GM18508 (cell line): ENCODE measurements at regions not wholly inside any gene's neighbourhood (a gene's known extent, or its start where the extent isn't known, plus 50 kb on each side); places are given as distances from the start of the nearest gene placed in this dataset.
"Not testable (repeated sequence)": the region's sequence is repeated elsewhere in the genome, so short reads cannot be mapped to it uniquely, and the experiment has no call there.

ENCODE experiments used
- ATAC-seq: cut with Tn5 transposase; IDR thresholded peaks from one replicate; pipeline ENCODE4 v1.9.1; 2021; ENCODE audit warnings: moderate number of reproducible peaks; ENCODE audit not compliant: insufficient read depth, unreplicated experiment

GRCh38 chr2:42980764-42981416 is 188.5 kb upstream of the HAAO start:
- ATAC-seq: no peak

- no peak for ATAC-seq
Measured at GRCh38 chr2:42979870-42980763, 187.7 kb upstream of the HAAO start.

- ATAC-seq: no peak
Measured at GRCh38 chr2:42979416-42979869, 187.1 kb upstream of the HAAO start.

GRCh38 chr2:42978887-42979415 is 186.6 kb upstream of the HAAO start:
- ATAC-seq: no peak

- no peak for ATAC-seq
Measured at GRCh38 chr2:42978175-42978886, 185.9 kb upstream of the HAAO start.

- ATAC-seq: no peak
Measured at GRCh38 chr2:42977270-42978174, 185.1 kb upstream of the HAAO start.

GRCh38 chr2:42976351-42976750 is 184.0 kb upstream of the HAAO start:
- ATAC-seq: no peak

GRCh38 chr2:42974721-42975717 is 182.6 kb upstream of the HAAO start:
- no peak for ATAC-seq

- no peak for ATAC-seq
Measured at GRCh38 chr2:42974169-42974720, 181.9 kb upstream of the HAAO start.

- ATAC-seq: no peak
Measured at GRCh38 chr2:42973726-42974125, 181.3 kb upstream of the HAAO start.

- not testable (repeated sequence) for ATAC-seq
Measured at GRCh38 chr2:42972933-42973516, 180.6 kb upstream of the HAAO start.

- ATAC-seq: no peak
Measured at GRCh38 chr2:42971947-42972736, 179.8 kb upstream of the HAAO start.

- ATAC-seq: no peak
Measured at GRCh38 chr2:42971381-42971780, 179.0 kb upstream of the HAAO start.

GRCh38 chr2:42970151-42970550 is 177.8 kb upstream of the HAAO start:
- no peak for ATAC-seq

GRCh38 chr2:42969231-42970150 is 177.1 kb upstream of the HAAO start:
- no peak for ATAC-seq
